ENCODE measurements at regions not wholly inside any gene's neighbourhood (a gene's known extent, or its start where the extent isn't known, plus 50 kb on each side); places are given as distances from the start of the nearest gene placed in this dataset.

- Histone ChIP-seq H3K9ac (replicated peaks in 1 of 4; ENCODE audit: extremely low read depth in 1 of 4, low read depth in 3 of 4, low read length in 3 of 4) (no peak overlapping the region), H3K23me2 (ENCODE audit: low read depth, low read length) (no peaks in the 10 kb centered on the region), H3K56ac (replicated peaks; ENCODE audit: insufficient read length, low read depth, low read length) (no peak overlapping the region), H2AFZ (ENCODE audit: low read length) (no peak overlapping the region), H3K23ac (ENCODE audit: insufficient read length) (no peak overlapping the region), H3K4me3 (ENCODE audit: extremely low read depth in 1 of 4, insufficient read depth in 2 of 4, low read depth in 3 of 4, low read length in 4 of 4) (no peak overlapping the region), H3K4me1 (replicated peaks in 1 of 4; ENCODE audit: control insufficient read depth in 3 of 4, insufficient read depth in 4 of 4, low read length in 3 of 4) (no peaks in the 10 kb centered on the region), H4K8ac (ENCODE audit: extremely low read depth, insufficient read depth, low read length) (no peak overlapping the region), H2BK12ac (ENCODE audit: low read depth, low read length) (no peak overlapping the region), H4K5ac (ENCODE audit: insufficient read length, low read depth, low read length) (no peak overlapping the region), H4K91ac (replicated peaks; ENCODE audit: insufficient read length, low read length) (no peak overlapping the region), H3K4me2 (ENCODE audit: insufficient read depth in 1 of 2, low read depth in 2 of 2, low read length in 2 of 2) (no peak overlapping the region), H2AK5ac (ENCODE audit: low read depth, low read length) (no peak overlapping the region), H3K9me3 (ENCODE audit: insufficient read depth in 2 of 2, low read depth in 1 of 2, low read length in 1 of 2) (no peaks in the 10 kb centered on the region), H3K14ac (ENCODE audit: insufficient read length) (no peak overlapping the region), H2BK15ac (ENCODE audit: low read length) (no peak overlapping the region), H3K36me3 (ENCODE audit: control insufficient read depth in 2 of 4, insufficient read depth in 4 of 4, low read length in 3 of 4) (no peaks in the 10 kb centered on the region), H3K79me2 (ENCODE audit: control insufficient read depth in 1 of 2, insufficient read depth in 2 of 2, low read length in 2 of 2) (no peaks in the 10 kb centered on the region), H3K79me1 (ENCODE audit: low read depth, low read length) (no peaks in the 10 kb centered on the region), H3K4ac (replicated peaks; ENCODE audit: insufficient read length, low read depth, low read length) (no peak overlapping the region), H3K27me3 (replicated peaks in 1 of 4; ENCODE audit: control insufficient read depth in 3 of 4, extremely low read depth in 1 of 4, insufficient read depth in 3 of 4, low read length in 3 of 4) (no peaks in the 10 kb centered on the region), H2BK5ac (ENCODE audit: low read depth, low read length) (no peak overlapping the region), H4K20me1 (replicated peaks in 1 of 2; ENCODE audit: control insufficient read depth in 1 of 2, insufficient read depth in 2 of 2, low read length in 2 of 2) (no peaks in the 10 kb centered on the region), H3K18ac (ENCODE audit: extremely low read depth, low read length) (no peak overlapping the region), H3K27ac (ENCODE audit: low read depth, low read length) (no peak overlapping the region), H2BK20ac (ENCODE audit: low read length) (no peak overlapping the region), H2BK120ac (replicated peaks; ENCODE audit: low read depth, low read length) (no peak overlapping the region)
- POLR2A ChIA-PET (ENCODE audit: partially characterized antibody), result no interaction called here
- CTCF ChIA-PET (ENCODE audit: partially characterized antibody), result interaction anchor here (1.0 to 8.3 kb wide), 5 partner anchors 13 to 422 kb away, joined by 3 to 128 read pairs (median 5); no protein-coding TSS in a partner anchor
- 83% methylated on average over 15 of the region's 17 CpGs; no CpG with 5 or more reads in 1 of the 2 experiments for WGBS, 2 experiments (ENCODE audit: extremely low coverage in 1 of 2, insufficient coverage in 1 of 2, insufficient read length in 1 of 2, insufficient replicate concordance in 2 of 2, low coverage in 1 of 2, low lambda C conversion rate in 2 of 2, missing lambda C conversion rate in 1 of 2)
- FAIRE-seq (no peak), DNase-seq (ENCODE audit: low read depth in 1 of 2, low spot score in 2 of 2) (no peak)
- TF ChIP-seq CTCF (IDR thresholded peaks at IDR 0.05; ENCODE audit: control extremely low read depth in 1 of 3, insufficient read depth in 1 of 3, low read depth in 1 of 3, low read length in 3 of 3) (no peak), KDM5A (IDR thresholded peaks at IDR 0.05; ENCODE audit: low read length) (no peak), TAF7 (optimal IDR thresholded peaks at IDR 0.05; ENCODE audit: borderline replicate concordance, low read depth, low read length) (no peak), BACH1 (IDR thresholded peaks at IDR 0.05; ENCODE audit: low read length) (no peak), EP300 (IDR thresholded peaks at IDR 0.05; ENCODE audit: borderline replicate concordance in 1 of 2, low read depth in 2 of 2, low read length in 2 of 2) (no peak)
Observed at GRCh38 chr13:26950968-26951367, 190.4 kb upstream of the GPR12 start.

Measured in H1 (cell line).